AG04449 (cell line): ENCODE measurements at regions not wholly inside any gene's neighbourhood (a gene's known extent, or its start where the extent isn't known, plus 50 kb on each side); places are given as distances from the start of the nearest gene placed in this dataset.

Experiments used
- CTCF ChIA-PET: fragments of 350-600 bp; formaldehyde crosslinking; extraction: SDS; loops from one replicate; lab custom pipeline; 2021; ENCODE audit warnings: antibody characterized with exemption; lab: Yijun Ruan, JAX
- POLR2A ChIA-PET: fragments of 400-600, 350-600 bp; formaldehyde crosslinking; extraction: SDS; loops from one replicate; lab custom pipeline; 2020; ENCODE audit warnings: antibody characterized with exemption, inconsistent platforms; lab: Yijun Ruan, JAX
- DNase-seq: peaks from one replicate; pipeline ENCODE4 v3.0.0-alpha.2; 2010; ENCODE audit warnings: low read depth, low spot score
- H3K4me3 ChIP-seq: 2 replicates; pipeline ENCODE4 v1.5.1; 2011; ENCODE audit warnings: low read depth, mild to moderate bottlenecking, control low read depth, low read length
- TF ChIP-seq, protein P1 (sequence below): IDR thresholded peaks from one replicate; pipeline ENCODE4 v1.5.1; 2011; ENCODE audit warnings: mild to moderate bottlenecking, moderate library complexity, low read length, control low read depth, inconsistent platforms; ENCODE audit not compliant: insufficient read depth; ENCODE audit errors: missing control alignments

- POLR2A ChIA-PET, result no interaction called here
- TF ChIP-seq, protein P1, sequence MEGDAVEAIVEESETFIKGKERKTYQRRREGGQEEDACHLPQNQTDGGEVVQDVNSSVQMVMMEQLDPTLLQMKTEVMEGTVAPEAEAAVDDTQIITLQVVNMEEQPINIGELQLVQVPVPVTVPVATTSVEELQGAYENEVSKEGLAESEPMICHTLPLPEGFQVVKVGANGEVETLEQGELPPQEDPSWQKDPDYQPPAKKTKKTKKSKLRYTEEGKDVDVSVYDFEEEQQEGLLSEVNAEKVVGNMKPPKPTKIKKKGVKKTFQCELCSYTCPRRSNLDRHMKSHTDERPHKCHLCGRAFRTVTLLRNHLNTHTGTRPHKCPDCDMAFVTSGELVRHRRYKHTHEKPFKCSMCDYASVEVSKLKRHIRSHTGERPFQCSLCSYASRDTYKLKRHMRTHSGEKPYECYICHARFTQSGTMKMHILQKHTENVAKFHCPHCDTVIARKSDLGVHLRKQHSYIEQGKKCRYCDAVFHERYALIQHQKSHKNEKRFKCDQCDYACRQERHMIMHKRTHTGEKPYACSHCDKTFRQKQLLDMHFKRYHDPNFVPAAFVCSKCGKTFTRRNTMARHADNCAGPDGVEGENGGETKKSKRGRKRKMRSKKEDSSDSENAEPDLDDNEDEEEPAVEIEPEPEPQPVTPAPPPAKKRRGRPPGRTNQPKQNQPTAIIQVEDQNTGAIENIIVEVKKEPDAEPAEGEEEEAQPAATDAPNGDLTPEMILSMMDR, result no peak
- no peak for DNase-seq
- CTCF ChIA-PET, result no interaction called here
- no peak overlapping the region for H3K4me3 ChIP-seq
Measured at GRCh38 chr6:924661-925060, 231.7 kb upstream of the EXOC2 start.

- no peak overlapping the region for H3K4me3 ChIP-seq
- TF ChIP-seq, protein P1, result no peak
- POLR2A ChIA-PET, result no interaction called here
- no peak for DNase-seq
- CTCF ChIA-PET, result interaction anchor here (1.0 kb wide), 1 partner anchor 9 kb away, joined by 3 read pairs; no protein-coding TSS in a partner anchor
Measured at GRCh38 chr6:921400-921799, 228.5 kb upstream of the EXOC2 start.

- no peak overlapping the region for H3K4me3 ChIP-seq
- TF ChIP-seq, protein P1, result no peak
- ChIA-PET POLR2A (no interaction called here), CTCF (interaction anchor here (1.4 kb wide), 1 partner anchor 461 kb away, joined by 4 read pairs; no protein-coding TSS in a partner anchor)
- no peak for DNase-seq
Measured at GRCh38 chr6:920512-920911, 227.6 kb upstream of the EXOC2 start.

DNA sequence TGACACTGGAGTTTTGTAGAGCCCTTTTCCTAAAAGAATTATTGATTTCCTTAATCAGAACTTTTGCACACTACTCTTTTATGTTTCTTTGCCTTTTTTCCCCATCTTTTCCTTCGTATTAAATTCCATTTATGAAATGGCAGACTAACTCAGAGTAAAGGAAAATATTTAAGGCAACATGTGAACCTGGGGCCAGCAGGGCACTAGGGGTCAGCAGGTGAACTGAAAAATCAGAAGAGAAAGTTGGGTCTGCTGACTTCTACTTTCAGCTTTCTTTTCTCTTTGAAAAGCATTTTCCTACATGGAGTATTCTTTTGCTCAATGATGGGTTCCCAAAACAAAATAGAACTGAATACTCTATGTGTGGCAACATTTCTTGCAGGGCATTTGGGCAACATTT, 226.6 kb upstream of the EXOC2 start:
- POLR2A ChIA-PET, result no interaction called here
- CTCF ChIA-PET, result interaction anchor here (1.4 kb wide), 1 partner anchor 462 kb away, joined by 4 read pairs; no protein-coding TSS in a partner anchor

DNA sequence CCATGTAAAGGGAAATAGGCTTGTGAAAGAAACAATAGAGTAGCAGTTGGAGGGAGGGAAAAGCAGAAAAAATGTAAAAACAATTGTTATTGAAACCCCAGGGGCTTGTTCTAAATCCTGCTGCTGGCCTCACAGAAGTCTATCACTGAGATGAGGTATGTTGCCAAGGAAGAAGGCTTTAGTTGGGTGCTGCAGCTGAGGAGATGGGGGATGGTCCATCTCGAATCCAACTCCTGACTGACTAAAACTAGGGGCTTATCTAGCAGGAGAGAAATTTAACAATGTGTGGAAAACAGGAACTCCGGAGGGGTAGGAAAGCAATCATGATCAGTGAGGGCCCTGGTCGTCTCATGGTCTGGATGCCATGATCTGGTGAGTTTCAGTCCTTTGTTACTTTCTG, 225.0 kb upstream of the EXOC2 start:
- TF ChIP-seq, protein P1, result no peak
- no peak overlapping the region for H3K4me3 ChIP-seq
- DNase-seq, result no peak
- POLR2A ChIA-PET, result no interaction called here
- CTCF ChIA-PET, result no interaction called here

More for the DNA sequence above, 226.6 kb upstream of the EXOC2 start:
- no peak overlapping the region for H3K4me3 ChIP-seq
- TF ChIP-seq, protein P1, result no peak
- DNase-seq, result no peak

- ChIA-PET POLR2A (no interaction called here), CTCF (no interaction called here)
- DNase-seq, result no peak
- TF ChIP-seq, protein P1, result no peak
- H3K4me3 ChIP-seq, result no peak overlapping the region
Measured at GRCh38 chr6:917296-917695, 224.4 kb upstream of the EXOC2 start.
